ENCODE measurements at regions not wholly inside any gene's neighbourhood (a gene's known extent, or its start where the extent isn't known, plus 50 kb on each side); places are given as distances from the start of the nearest gene placed in this dataset.

- Mint-ChIP-seq H3K36me3 (ENCODE audit: low read depth) (peaks cover 11% of the 10 kb centered on the region; the same call in 1 of the 2 replicates), H3K27ac (no peak overlapping the region), H3K27me3 (ENCODE audit: insufficient read depth) (peaks cover 2% of the 10 kb centered on the region; the same call in 1 of the 2 replicates), H3K4me1 (ENCODE audit: low read depth) (no peaks in the 10 kb centered on the region), H3K4me3 (no peak overlapping the region), H3K9me3 (peaks cover 59% of the 10 kb centered on the region)
- no peak for DNase-seq
- no peak for TF ChIP-seq CTCF (IDR thresholded peaks at IDR 0.05)
These were observed 610.7 kb downstream of the NPHP4 start for GRCh38 chr1:5381491-5381890.

- no peaks in the 10 kb centered on the region for H3K4me1 Mint-ChIP-seq (ENCODE audit: low read depth)
- peaks cover 71% of the 10 kb centered on the region for H3K9me3 Mint-ChIP-seq
- peaks cover 2% of the 10 kb centered on the region; the same call in 1 of the 2 replicates for H3K27me3 Mint-ChIP-seq (ENCODE audit: insufficient read depth)
- H3K36me3 Mint-ChIP-seq (ENCODE audit: low read depth) = peaks cover 11% of the 10 kb centered on the region; the same call in 1 of the 2 replicates
- DNase-seq = no peak
- H3K27ac Mint-ChIP-seq = no peak overlapping the region
- no peak overlapping the region for H3K4me3 Mint-ChIP-seq
- TF ChIP-seq CTCF (IDR thresholded peaks at IDR 0.05) = no peak
These were observed 613.0 kb downstream of the NPHP4 start for GRCh38 chr1:5379176-5379759.

- H3K27me3 Mint-ChIP-seq (ENCODE audit: insufficient read depth) = peaks cover 2% of the 10 kb centered on the region; the same call in 1 of the 2 replicates
- H3K4me3 Mint-ChIP-seq = no peak overlapping the region
- no peak for TF ChIP-seq CTCF (IDR thresholded peaks at IDR 0.05)
- H3K36me3 Mint-ChIP-seq (ENCODE audit: low read depth) = no peaks in the 10 kb centered on the region
- no peak overlapping the region for H3K27ac Mint-ChIP-seq
- no peak for DNase-seq
- H3K9me3 Mint-ChIP-seq = peaks cover 81% of the 10 kb centered on the region
- H3K4me1 Mint-ChIP-seq (ENCODE audit: low read depth) = no peaks in the 10 kb centered on the region
These were observed 615.5 kb downstream of the NPHP4 start for GRCh38 chr1:5376538-5377247.

- H3K36me3 Mint-ChIP-seq (ENCODE audit: low read depth) = 0 out of 2 replicates have a peak, but pooled peaks cover 8% of the 10 kb centered on the region
- peaks cover 1% of the 10 kb centered on the region; the same call in 1 of the 2 replicates for H3K27me3 Mint-ChIP-seq (ENCODE audit: insufficient read depth)
- no peak overlapping the region for H3K27ac Mint-ChIP-seq
- peaks cover 80% of the 10 kb centered on the region for H3K9me3 Mint-ChIP-seq
- no peaks in the 10 kb centered on the region for H3K4me1 Mint-ChIP-seq (ENCODE audit: low read depth)
- no peak for TF ChIP-seq CTCF (IDR thresholded peaks at IDR 0.05)
- no peak for DNase-seq
- H3K4me3 Mint-ChIP-seq = no peak overlapping the region
These were observed 616.7 kb downstream of the NPHP4 start for GRCh38 chr1:5375481-5375880.

GRCh38 chr1:5374192-5374591 is 618.0 kb downstream of the NPHP4 start:
- Mint-ChIP-seq H3K4me3 (no peak overlapping the region), H3K27me3 (ENCODE audit: insufficient read depth) (peaks cover 1% of the 10 kb centered on the region; the same call in 1 of the 2 replicates), H3K36me3 (ENCODE audit: low read depth) (0 out of 2 replicates have a peak, but pooled peaks cover 8% of the 10 kb centered on the region), H3K4me1 (ENCODE audit: low read depth) (no peaks in the 10 kb centered on the region), H3K9me3 (peaks cover 79% of the 10 kb centered on the region), H3K27ac (no peak overlapping the region)
- no peak for TF ChIP-seq CTCF (IDR thresholded peaks at IDR 0.05)
- no peak for DNase-seq
